Islet precursor cell (in vitro differentiated cells): ENCODE measurements at regions not wholly inside any gene's neighbourhood (a gene's known extent, or its start where the extent isn't known, plus 50 kb on each side); places are given as distances from the start of the nearest gene placed in this dataset.
"Not testable (repeated sequence)": the region's sequence is repeated elsewhere in the genome, so short reads cannot be mapped to it uniquely, and the experiment has no call there.

Source experiments
- DNase-seq: peaks from one replicate; pipeline ENCODE4 v3.0.0-alpha.2; 2018

DNA sequence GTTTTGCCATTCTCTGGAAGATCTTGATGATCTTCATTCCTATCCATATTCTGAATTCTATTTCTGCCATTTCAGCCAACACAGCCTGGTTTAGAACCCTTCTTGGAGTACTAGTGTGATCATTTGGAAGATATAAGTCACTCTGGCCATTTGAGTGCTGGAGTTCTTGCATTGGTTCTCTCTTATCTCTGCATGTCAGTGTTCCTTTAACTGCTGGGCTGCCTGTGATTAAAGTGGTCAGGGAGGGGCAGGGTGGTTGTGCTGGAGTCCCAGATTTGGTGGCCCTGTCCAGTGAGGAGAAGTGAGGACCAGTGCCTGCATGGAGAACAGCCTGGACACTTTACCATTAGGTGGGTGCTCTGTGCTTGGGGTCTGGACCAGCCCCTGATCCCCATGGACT, 173.0 kb downstream of the SOD2 start:
- DNase-seq, result no peak

DNA sequence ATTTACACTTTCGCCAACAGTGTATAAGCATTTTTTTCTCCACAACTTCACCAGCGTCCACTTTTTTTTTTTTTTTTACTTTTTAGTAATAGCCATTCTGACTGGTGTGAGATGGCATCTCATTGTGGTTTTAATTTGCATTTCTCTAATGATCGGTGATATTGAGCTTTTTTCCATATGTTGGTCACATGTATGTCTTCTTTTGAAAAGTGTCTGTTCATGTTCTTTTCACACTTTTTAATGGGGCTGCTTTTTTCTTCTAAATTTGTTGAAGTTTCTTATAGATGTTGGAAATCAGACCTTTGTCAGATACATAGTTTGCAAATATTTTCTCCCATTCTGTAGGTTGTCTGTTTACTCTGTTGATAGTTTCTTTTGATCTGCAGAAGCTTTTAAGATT, 177.2 kb downstream of the SOD2 start:
- not testable (repeated sequence) for DNase-seq

DNA sequence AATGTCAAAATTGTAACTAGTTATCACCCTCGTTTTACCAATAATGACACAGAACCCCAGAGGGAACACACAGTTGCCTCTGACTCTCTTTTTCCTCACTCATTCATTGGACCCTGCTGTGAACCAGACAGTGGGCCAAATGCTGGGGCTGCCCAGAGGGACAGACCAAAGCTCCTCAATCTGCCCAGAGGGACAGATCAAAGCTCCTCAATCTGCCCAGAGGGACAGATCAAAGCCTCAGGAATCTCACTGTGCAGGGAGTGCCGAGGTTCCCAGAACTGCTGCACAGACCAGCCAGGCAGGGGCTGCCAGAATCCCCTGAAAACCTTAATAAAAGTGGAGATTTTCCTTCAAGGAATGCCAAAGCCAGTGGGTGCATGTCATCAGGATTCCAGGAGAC, 179.1 kb downstream of the SOD2 start:
- DNase-seq, result no peak

DNA sequence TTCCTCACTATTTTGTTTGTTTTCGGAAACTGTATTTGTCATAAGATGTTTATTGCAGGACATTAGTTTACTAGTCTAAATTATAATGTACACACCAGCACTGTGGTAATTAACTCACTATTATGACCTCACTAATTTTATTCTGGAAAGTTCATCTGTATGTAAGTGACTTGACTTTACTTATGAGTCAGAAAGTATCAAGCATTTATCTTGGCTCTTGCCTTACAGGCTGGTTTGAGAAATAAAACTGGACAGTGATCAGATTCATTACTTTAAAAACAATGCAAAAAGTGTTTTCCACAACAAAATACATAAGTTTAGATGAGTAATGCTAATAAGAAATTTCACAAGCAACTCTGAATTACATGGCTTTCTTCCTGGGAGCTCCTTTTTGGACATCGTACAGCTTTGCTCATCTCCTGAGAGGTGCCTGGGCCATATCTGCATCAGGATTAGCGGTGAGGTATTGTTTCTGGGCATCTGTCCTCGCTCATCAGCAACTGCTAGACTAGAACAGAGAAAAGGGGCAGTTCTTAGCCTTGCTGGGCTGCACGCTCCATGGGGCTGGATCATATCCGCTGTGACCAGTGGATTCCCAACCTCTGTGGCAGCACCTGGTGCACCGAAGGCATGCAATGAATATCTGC, 179.8 kb downstream of the SOD2 start:
- DNase-seq, result no peak

DNA sequence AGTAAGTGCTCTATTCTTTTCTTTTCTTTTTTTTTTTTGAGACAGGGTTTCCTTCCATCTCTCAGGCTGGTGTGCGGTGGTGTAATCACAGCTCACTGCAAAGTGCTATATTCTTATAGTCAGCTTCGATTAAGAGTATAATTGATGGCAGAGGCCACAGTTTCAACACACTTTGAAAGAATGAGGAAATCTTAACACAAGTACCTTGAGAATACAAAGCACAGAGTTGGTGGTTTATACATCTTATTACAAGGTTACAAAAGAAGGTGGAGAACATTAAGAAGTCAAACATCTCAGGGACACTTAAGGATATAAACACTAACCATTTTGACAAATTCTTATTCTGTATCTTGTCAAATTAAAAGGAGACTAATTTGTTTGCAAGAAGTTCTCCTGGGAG, 180.5 kb downstream of the SOD2 start:
- DNase-seq, result no peak

DNA sequence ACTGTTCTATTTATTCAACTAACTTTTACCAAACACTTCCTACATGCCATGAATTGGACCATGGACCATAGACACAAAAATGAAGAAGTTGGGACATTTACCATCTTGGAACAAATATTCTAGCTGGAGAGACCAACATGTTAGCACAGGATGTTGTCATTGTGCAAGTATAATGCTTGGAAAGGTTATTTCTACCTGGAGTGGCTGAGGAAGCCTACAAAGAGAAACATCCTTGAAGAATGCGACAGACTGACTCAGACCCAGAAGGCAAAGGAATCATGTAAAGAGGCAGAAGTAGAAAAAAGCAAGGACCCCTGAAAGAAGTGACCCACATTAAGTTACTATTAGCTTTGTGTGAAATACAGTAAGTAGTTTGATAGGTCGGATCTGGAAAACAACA, 180.9 kb downstream of the SOD2 start:
- DNase-seq, result no peak

DNA sequence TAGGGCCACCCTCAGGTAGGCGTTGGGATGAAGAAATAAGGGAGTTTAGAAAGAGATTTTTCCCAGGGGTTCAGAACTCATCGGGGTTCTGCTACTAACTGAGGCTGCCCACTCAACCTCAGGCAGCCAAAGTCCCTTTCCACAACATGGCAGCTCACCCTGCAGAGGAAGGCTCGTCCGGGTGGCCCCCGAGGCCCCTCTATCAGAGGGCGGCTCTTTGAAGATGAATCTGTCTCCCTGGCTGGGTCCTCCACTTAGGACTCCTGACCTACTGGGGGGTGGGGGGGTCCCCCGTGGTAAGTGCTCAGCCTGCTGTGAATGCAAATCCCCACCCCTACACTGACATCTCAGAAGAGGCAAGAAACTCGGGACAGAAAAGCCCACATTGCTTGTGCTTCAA, 182.9 kb downstream of the SOD2 start:
- DNase-seq, result no peak

DNA sequence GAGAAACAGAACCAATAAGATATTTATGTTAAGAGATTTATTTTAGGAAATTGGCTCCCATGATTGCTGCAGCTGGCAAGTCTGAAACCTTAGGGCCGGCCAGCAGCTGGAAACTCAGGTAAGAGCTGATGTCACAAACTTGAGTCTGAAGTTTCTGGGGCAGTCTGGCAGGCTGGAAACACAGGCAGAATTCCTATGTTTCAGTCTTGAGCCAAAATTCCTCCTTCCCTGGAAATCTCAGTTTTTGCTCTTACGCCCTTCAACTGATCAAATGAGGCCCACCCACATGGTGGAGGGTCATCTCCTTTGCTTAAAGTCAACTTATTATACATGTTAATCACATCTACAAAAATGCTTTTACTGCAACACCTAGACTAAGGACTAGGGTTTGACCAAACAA, 184.1 kb downstream of the SOD2 start:
- DNase-seq, result no peak

DNA sequence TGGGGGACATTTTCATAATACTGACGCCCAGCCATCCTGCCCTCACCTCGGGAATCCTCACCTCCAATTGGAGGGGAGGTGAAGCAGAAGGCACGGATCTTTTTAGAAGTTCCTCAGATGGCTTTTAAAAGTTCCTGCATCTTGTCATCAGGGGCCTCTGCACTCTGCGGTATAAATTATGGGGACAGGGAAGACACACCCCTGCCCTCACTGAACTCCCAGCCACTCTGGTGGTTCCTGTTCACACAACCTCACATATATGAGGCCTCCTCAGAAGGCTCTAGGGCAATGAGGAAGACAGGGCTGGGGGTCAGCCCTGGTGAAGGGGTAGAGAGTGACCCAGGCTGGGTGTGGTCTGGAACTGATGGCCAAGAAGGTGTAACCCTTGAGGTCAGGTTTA, 187.0 kb downstream of the SOD2 start:
- no peak for DNase-seq

DNA sequence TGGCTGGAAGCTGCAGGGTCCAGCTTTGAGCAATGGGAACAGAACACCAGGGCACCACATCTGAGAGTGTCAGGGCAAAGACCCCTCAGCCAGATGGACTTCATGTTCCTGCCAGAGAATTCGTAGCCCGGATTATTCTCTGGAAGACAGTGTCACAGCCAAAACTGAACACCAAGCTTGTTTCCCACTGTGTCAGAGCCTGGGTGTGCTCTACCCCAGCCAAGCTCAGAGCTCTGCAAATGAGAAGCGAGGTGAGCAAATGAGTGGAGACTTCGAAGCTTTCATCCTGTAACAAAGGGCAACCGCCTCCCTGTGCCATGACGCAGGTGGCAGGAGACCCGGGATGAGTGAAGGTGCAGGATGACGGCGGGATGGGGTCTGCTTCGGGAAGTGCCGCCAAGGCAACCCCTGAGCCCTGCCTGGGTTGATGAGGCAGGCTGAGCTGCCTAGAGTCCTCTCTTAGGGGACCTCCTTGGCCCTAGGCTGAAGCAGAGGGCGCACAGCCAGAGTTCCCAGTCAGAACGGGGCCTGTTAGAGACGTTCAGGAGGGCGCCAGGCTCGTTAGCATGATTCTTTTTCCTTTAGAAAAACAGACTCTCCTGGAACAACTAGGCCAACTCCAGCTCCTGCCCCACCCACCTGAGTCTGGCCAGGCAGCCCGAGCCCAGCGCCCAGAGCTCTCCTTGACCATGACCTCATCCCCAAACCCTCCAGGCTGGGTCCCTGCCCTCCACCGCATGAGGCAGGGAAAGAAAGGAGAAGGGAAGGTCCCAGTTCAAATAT, 187.7 kb downstream of the SOD2 start:
- DNase-seq, result no peak

DNA sequence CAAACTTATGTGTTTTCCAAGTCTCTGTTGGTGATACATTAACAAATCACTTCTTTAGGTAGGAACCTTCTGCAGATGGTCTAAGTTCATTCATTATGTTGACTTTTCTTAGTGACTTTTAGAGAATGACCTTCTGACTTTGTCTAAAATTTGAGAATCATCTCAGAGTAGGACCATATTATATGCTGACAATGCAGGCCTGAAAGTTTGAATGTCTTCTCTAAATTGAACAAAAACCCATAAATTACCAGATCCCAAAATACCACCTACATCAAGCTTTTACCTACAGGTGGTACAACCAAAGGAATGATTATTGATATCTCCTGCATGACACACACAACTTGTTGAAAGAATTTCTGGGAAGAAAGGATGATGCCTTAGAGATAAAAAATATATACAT, 191.5 kb downstream of the SOD2 start:
- DNase-seq, result no peak

DNA sequence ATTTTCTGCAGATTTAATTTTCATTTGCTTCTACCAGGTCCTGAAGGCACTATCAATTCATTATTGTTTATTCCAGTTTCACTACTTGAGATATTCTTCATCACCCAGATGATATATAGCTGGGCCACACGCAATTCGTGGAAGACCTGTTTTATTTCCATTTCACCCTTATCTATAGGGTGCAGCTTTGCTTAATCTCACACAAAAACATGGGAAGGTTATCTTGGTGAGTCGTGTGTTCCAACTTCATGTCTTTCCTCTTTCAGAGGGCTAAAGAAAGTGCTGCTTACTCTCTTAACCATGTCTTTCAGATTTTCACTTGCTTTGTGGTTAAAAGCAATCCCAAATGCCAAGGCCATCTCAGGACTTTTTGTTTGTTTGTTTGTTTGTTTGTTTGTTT, 194.0 kb downstream of the SOD2 start:
- no peak for DNase-seq

DNA sequence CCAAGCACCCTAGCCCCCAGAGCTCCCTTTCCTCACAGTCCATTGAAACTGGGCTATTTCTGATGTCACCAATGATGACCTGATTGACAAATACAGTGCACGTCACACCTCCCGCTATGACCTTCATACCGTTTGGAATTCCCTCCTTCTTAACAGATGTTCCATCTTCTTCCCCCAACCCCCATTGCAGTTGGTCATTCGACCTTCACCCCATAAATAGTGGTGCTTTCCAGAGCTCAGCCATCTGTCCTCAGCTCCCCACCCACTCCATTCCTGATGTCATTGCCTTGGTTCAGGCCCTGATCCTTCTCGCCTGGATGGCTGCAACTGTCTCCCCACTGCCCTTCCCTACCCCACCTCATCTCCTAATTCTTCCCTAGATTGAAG, 198.5 kb downstream of the SOD2 start:
- no peak for DNase-seq

DNA sequence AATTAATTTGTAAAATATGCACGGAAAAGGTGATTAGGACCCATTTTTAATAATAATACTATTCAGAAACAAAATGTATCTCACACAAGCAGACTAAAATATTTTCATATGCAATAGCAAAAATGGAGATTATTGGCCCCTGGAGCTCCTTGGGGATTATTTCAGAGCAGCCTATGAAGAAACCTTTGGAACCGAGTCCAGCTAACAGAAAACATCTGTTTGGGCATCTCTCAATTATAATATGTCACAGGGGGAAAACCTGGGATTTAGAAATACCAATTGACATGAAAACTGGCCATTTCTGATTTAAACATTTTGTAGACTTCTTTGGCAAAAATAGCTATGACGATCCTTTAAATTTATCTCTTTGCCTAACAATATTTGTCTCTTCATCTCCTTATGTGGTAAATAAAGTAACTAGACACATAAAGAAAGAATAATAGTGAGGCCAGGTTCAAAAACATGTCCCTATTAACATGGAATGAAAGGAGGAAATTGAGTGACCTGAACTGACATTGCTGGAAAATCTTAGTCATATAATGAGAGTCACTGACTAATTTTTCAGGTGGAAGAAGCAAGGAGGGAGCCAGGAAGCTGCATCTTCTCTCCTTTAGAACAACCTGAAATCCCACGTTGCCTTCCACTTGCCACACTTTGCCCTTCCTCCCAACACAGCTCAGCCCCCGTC, 199.0 kb downstream of the SOD2 start:
- DNase-seq, result no peak

DNA sequence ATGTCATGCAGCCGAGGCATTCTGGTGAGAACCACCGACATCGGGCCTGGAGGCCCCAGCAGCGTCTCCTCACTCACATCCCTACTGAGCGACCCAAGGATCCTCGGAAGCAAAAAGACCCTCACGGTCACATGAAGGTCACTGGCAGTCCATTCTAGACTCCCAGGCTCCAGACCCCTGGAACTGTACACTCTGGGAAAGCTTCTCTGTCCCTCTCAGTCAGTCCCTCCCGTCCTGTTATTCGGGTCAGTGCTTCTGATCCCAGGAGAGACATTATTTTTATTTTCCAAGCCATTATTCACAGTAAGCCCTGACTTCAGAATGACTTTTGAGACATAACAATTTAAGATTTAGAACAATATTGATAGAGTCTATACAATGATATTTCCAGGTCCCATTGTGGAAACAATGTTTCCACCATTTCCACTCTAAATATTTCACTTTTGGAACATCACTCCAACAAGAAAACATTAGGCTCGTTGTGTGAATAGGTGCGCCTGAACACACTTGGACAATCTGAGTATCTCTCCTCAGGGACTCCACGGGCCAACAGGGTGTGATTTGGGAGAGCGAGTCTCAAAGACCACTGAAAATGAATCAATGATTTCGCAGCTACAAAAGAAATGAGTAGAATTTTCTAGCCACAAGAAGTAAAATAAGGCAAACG, 199.7 kb downstream of the SOD2 start:
- DNase-seq, result no peak

DNA sequence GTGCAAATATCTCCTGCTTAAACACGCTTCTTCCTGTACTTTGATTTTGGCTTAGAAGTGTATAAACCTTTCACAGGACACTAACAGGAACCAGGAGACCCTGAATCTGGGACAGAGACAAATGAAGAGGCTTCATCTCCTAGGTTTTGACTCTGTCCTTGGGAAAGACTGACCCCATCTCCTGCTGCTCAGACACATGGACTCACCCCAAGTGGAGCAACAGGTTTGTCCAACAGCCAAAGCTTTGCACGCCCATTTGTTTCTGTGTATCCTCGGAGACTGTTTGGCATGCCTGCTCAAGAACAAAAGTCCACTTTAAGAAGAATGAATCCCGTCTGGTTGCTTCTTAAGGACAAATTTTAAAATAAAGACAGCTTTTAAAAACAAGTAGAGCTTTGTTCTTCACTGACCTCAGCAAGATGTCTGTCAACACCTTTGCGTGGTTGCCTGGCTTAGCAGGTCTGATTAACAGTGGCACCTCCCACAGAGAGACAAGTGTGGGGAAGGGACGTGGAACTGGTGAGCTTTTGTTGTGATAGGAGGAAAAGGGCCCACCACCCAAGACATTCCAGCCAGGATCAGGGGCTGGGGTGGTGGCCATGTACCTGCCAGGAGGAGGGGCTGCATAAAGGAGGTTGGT, 202.6 kb downstream of the SOD2 start:
- DNase-seq, result no peak

DNA sequence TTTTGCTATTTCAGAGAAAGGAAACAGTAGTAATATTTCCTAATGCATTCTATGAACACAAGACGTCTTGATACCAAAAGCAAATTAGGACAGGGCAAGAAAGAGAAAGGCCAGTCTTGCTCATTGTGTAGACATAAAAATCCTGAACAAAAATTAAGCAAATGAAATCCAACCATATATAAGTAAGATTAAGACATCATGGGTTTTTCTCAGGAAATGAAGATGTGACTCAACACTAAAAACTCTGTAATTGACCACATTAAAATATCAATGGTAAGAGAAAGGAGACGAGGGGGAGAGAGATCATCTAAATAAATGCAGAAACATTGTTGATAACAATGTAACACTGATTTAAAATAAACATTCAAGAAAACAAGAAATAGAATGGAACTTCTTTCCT, 205.4 kb downstream of the SOD2 start:
- no peak for DNase-seq

DNA sequence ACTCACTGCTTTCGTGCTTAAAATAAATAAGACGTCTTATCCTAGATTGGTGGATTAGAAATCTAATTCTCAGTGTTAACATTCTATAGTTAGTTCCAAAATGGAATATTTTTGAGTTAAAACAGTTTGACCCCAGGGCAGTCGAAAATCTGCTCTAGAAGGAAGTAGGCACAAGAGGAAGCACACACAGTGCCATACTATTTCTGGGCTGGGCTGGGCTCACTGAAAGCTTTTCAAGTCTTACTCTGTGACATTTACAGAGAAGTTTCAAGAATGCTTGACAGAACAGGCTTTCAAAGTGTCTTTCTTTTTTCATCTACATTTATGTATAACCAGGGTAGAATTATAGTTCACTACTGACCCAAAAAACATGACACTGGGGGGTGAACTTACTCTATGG, 209.8 kb downstream of the SOD2 start:
- no peak for DNase-seq

DNA sequence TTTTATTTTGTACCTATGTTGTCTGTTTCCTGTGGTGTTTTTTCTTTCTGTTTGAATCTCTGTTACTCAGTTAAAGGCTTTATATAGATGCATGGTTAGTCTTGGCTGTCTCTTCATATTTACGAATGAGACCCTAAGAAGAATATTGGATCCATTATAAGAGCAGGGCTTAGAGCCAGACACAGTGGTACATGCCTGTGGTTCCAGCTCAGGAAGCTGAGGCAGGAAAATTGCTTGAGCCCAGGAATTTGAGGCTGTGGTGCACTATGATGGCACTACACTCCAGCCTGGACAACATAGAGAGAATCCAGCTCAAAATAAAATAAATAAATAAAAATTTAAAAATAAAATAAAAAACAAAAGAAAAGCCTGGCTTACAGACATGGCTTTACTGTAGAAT, 211.1 kb downstream of the SOD2 start:
- DNase-seq, result no peak

DNA sequence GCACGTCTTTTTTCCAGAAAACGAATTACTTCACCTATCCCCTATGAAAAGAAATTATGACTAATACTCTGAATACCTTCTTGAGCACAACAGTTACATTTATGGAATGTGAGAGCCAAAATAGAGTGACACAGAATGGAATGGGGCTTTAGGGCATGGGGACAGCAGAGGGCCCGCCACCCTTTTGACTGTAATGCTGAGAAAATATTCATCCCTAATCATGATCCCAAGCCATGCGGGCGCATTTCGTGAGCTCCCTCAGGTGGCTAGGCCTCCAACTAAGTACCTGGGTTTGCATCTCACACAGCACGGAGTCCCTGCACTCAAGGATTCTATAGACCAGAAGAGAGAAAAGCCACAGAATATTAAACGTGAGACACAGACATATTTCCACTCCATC, 212.6 kb downstream of the SOD2 start:
- DNase-seq, result no peak

DNA sequence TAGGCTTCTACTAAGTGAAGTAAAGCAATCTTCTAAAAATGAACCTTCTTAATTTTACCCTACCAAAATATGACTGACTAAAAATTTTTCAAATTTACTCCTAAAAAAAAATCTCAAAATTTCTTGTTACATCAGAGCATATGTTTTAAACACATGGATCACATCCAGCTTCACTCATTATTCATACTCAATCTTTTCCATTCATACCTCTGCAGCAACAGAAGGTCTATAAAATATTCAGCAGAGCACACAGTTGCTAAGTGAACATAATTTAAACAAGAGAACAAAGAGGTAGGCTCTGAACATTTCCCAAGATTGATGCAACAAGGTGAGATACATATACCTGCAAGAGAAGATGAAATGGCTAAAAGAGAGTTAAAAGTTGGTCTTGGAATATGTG, 213.9 kb downstream of the SOD2 start:
- no peak for DNase-seq

DNA sequence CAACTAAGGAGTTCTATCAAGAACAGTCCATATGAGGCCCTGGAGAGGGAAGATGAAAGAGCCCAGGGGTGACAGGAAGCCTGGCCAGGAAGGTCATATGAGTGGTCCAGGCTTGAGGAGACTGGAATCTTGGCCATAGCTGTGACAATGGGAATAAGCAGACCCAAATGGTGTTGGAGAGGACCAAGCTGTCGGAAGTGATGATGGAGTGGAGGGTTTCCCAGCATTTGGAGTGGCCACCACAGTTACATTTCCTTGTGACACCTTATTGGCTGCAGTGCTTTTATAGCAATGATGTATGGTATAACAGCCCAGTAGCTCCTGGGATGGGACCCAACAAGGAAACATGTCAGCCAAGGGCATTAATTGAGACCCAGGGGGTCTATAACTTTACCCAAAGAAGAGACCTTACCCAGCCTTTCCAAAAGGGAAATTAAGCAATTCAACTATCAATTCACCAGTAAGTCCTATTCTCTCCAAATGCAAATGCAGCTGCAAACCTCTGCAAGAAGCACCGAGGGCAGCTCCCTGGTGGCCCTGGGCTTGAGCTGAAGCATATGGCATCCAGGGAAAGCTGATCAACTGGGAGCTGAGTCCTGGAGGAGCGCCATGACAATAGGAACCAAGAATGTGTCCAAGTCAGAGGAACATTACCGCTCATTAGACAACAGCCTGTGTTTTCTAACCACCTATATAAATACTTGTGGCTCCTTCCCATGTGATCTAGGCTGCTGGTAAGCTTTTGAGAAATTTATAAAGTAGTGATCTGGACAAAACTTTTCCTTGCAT, 219.4 kb downstream of the SOD2 start:
- DNase-seq, result no peak

DNA sequence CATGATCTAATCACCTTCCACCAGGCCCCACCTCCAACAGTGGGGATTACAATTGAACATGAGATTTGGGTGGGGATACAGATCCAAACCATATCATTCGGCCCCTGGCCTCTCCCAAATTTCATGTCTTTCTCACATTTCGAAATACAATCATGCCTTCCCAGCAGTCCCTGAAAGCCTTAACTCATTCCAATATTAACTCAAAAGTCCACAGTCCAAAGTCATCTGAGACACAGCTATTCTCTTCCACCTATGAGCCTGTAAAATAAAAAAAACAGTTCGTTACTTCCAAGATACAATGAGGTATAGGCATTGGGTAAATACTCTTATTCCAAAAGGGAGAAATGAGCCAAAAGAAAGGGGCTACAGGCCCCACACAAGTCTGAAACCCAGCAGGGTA, 222.6 kb downstream of the SOD2 start:
- DNase-seq, result no peak
